B cell (primary cell): ENCODE measurements at regions not wholly inside any gene's neighbourhood (a gene's known extent, or its start where the extent isn't known, plus 50 kb on each side); places are given as distances from the start of the nearest gene placed in this dataset.

ENCODE experiments used
- EZH2 ChIP-seq: IDR thresholded peaks from 2 replicates; pipeline ENCODE4 v1.6.1; 2012; ENCODE audit warnings: borderline replicate concordance, low read depth, mild to moderate bottlenecking, moderate library complexity, low read length; ENCODE audit not compliant: insufficient read depth, poor library complexity, severe bottlenecking
- TF ChIP-seq, protein P1 (sequence below): fragments of 200-600 bp; IDR thresholded peaks from one replicate; pipeline ENCODE4 v1.8.0; 2022; ENCODE audit warnings: antibody characterized with exemption, mild to moderate bottlenecking

DNA sequence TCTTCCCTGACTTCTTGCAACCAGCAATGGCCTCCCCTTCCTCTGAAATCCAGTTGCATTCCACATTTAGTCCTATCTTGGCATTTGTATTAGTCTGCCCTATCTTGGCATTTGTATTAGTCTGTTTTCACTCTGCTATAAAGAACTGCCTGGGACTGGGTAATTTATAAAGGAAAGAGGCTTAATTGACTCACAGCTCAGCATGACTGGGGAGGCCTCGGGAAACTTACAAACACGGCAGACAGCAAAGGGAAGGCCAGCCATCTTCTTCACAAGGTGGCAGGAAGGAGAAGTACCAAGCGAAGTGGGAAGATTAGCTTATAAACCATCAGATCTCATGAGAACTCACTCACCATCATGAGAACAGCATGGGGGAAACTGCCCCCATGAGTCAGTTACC is 234.5 kb upstream of the COPS8 start:
- TF ChIP-seq, protein P1, sequence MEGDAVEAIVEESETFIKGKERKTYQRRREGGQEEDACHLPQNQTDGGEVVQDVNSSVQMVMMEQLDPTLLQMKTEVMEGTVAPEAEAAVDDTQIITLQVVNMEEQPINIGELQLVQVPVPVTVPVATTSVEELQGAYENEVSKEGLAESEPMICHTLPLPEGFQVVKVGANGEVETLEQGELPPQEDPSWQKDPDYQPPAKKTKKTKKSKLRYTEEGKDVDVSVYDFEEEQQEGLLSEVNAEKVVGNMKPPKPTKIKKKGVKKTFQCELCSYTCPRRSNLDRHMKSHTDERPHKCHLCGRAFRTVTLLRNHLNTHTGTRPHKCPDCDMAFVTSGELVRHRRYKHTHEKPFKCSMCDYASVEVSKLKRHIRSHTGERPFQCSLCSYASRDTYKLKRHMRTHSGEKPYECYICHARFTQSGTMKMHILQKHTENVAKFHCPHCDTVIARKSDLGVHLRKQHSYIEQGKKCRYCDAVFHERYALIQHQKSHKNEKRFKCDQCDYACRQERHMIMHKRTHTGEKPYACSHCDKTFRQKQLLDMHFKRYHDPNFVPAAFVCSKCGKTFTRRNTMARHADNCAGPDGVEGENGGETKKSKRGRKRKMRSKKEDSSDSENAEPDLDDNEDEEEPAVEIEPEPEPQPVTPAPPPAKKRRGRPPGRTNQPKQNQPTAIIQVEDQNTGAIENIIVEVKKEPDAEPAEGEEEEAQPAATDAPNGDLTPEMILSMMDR: no peak
- TF ChIP-seq EZH2: no peak
